GM23338 (cell line): ENCODE measurements at regions not wholly inside any gene's neighbourhood (a gene's known extent, or its start where the extent isn't known, plus 50 kb on each side); places are given as distances from the start of the nearest gene placed in this dataset.
"Not testable (repeated sequence)": the region's sequence is repeated elsewhere in the genome, so short reads cannot be mapped to it uniquely, and the experiment has no call there.

Experiments
- EZH2 ChIP-seq: fragments of 200-600 bp; sonication (generic); IDR thresholded peaks from one replicate; pipeline ENCODE4 v1.8.0; 2017; ENCODE audit warnings: antibody characterized with exemption, mild to moderate bottlenecking, low read depth; ENCODE audit not compliant: unreplicated experiment
- EZH2phosphoT487 ChIP-seq: fragments of 200-600 bp; sonication (generic); IDR thresholded peaks from one replicate; pipeline ENCODE4 v1.8.1; 2018; ENCODE audit warnings: antibody characterized with exemption; ENCODE audit not compliant: unreplicated experiment
- JUNB ChIP-seq: IDR thresholded peaks from one replicate; pipeline ENCODE4 v1.6.1; 2016; ENCODE audit warnings: antibody characterized with exemption; ENCODE audit not compliant: unreplicated experiment
- POLR2AphosphoS5 ChIP-seq: IDR thresholded peaks from 2 replicates; pipeline ENCODE4 v1.6.1; 2016; ENCODE audit warnings: antibody characterized with exemption, low read depth
- STAT1 ChIP-seq: IDR thresholded peaks from one replicate; pipeline ENCODE4 v1.6.1; 2016; ENCODE audit warnings: antibody characterized with exemption; ENCODE audit not compliant: unreplicated experiment
- ZNF331 ChIP-seq: fragments of 250-450 bp; sonication (Bioruptor Pico); IDR thresholded peaks from 2 replicates; pipeline ENCODE4 v1.5.0; 2020; ENCODE audit warnings: low read depth, mild to moderate bottlenecking, moderate library complexity
- TF ChIP-seq, protein P1 (sequence below), 2 experiments: fragments of 200-600 bp in 1 of 2; sonication (generic) in 1 of 2; conservative IDR thresholded peaks; 2 replicates each; pipeline versions ENCODE4 v1.5.1 to v1.6.1; 2016 to 2017; ENCODE audit warnings: antibody characterized with exemption in 2 of 2, low read depth in 2 of 2, mild to moderate bottlenecking in 2 of 2, moderate library complexity in 1 of 2

DNA sequence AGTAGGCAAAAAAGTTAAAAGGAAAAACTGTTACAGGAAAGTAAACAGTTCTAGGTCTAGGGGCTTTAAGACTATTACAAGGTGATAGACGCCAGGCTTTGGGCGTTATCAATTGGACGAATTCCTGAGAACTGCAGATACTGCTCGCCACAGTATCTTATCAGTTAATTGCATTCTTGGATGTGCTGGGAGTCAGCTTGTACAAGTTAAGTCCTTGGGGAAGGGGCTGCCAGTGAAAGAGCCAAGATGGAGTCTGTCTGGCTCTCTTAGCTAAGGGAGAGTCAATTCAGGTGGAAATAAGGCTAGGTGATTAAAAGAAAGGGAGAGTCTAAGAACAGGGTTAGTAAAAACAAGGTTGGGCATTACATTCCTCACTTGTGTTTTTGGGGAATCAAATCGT lies 90.3 kb upstream of the FAM90A1 start:
- TF ChIP-seq EZH2, EZH2phosphoT487, POLR2AphosphoS5, STAT1, JUNB, ZNF331: not testable (repeated sequence)
- TF ChIP-seq, protein P1, sequence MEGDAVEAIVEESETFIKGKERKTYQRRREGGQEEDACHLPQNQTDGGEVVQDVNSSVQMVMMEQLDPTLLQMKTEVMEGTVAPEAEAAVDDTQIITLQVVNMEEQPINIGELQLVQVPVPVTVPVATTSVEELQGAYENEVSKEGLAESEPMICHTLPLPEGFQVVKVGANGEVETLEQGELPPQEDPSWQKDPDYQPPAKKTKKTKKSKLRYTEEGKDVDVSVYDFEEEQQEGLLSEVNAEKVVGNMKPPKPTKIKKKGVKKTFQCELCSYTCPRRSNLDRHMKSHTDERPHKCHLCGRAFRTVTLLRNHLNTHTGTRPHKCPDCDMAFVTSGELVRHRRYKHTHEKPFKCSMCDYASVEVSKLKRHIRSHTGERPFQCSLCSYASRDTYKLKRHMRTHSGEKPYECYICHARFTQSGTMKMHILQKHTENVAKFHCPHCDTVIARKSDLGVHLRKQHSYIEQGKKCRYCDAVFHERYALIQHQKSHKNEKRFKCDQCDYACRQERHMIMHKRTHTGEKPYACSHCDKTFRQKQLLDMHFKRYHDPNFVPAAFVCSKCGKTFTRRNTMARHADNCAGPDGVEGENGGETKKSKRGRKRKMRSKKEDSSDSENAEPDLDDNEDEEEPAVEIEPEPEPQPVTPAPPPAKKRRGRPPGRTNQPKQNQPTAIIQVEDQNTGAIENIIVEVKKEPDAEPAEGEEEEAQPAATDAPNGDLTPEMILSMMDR (conservative IDR thresholded peaks at IDR 0.05; ENCODE audit: low read depth in 2 of 2) = not testable (repeated sequence)
